Bronchial epithelial cell (primary cell): ENCODE measurements at regions not wholly inside any gene's neighbourhood (a gene's known extent, or its start where the extent isn't known, plus 50 kb on each side); places are given as distances from the start of the nearest gene placed in this dataset.

Experiments used
- DNase-seq: peaks from one replicate; pipeline ENCODE4 v3.0.0-alpha.2; 2010; ENCODE audit warnings: low read depth
- FAIRE-seq: peaks from 2 replicates; lab custom pipeline; 2011; peaks lifted over from hg19 to GRCh38; lab: Jason Lieb, UNC
- H3K27me3 ChIP-seq: 2 replicates; pipeline ENCODE4 v1.5.1; 2011; ENCODE audit warnings: low read length; ENCODE audit not compliant: control insufficient read depth, insufficient read depth
- H3K36me3 ChIP-seq: 2 replicates; pipeline ENCODE4 v1.5.1; 2011; ENCODE audit warnings: low read length; ENCODE audit not compliant: control insufficient read depth, insufficient read depth
- H3K4me3 ChIP-seq: 2 replicates; pipeline ENCODE4 v1.5.1; 2011; ENCODE audit warnings: mild to moderate bottlenecking, low read depth, low read length, control low read depth
- CTCF ChIP-seq: IDR thresholded peaks from 2 replicates; pipeline ENCODE4 v1.5.1; 2011; ENCODE audit warnings: mild to moderate bottlenecking, moderate library complexity, low read length, control low read depth, inconsistent platforms; ENCODE audit not compliant: insufficient read depth, severe bottlenecking

- FAIRE-seq (no peak), DNase-seq (peak; percentile 37)
- no peak for TF ChIP-seq CTCF
- no peaks in the 10 kb centered on the region for H3K27me3 ChIP-seq
- no peaks in the 10 kb centered on the region for H3K36me3 ChIP-seq
- no peak overlapping the region for H3K4me3 ChIP-seq
These were observed 317.5 kb downstream of the BCL11B start for GRCh38 chr14:98954349-98955000.

DNA sequence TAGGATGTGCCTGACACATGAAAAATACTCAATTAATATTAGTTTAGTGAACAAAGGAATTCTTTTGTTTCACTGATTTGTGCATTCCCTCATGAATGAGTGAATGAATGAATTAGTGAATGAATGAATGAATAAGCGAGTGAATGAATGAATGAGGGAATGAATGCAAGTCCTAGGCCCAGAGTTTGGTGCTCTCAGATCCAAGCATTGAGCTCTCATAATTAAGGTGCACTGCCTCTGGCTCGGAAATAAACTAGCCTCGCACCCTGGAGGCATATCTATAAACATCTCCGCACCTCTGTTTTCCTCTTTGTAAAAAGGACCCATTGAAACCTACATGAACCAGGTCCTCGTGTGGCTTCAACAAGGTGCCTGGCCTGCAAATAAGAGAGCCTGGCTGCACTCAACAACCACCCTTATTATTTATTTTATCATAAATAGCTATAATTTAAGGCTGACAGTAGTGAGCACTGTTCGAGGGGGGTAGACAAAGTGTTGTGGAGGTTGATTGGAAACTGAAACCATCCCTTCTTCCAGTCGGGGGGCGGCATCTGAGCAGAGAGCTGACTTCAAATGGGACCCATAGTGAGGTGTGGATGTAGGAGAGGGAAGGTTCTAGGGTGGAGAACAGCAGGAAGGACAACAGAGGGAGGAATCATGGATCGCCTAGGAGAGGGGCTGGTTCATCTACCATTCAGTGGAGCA, 316.8 kb downstream of the BCL11B start:
- DNase-seq (no peak), FAIRE-seq (no peak)
- Histone ChIP-seq H3K36me3 (no peaks in the 10 kb centered on the region), H3K4me3 (no peak overlapping the region), H3K27me3 (no peaks in the 10 kb centered on the region)
- TF ChIP-seq CTCF, result no peak

- Histone ChIP-seq H3K4me3 (no peak overlapping the region), H3K27me3 (no peaks in the 10 kb centered on the region), H3K36me3 (no peaks in the 10 kb centered on the region)
- DNase-seq (no peak), FAIRE-seq (peak; percentile 36)
- no peak for TF ChIP-seq CTCF
These were observed 316.3 kb downstream of the BCL11B start for GRCh38 chr14:98955741-98956070.

DNA sequence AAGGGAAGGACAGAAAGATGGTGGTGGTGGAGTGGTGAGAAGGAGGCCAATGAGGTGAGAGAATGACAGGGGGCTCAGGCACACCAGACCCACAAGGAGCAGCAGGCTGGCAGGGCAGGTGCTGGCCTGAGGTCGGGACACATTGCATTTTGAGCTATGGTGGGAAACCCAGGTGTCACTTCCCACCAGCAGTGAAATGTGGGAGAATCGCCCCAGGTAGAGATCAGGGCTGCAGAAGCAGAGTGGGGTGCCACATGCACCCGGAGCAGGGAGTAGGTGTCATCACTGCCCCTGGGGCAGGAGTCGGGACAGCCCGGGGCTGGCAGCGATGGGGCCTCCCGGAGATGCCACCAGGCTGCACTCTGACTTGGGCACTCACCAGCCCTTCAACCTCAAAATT, 315.8 kb downstream of the BCL11B start:
- DNase-seq (no peak), FAIRE-seq (no peak)
- H3K36me3 ChIP-seq, result no peaks in the 10 kb centered on the region
- H3K27me3 ChIP-seq, result no peaks in the 10 kb centered on the region
- no peak overlapping the region for H3K4me3 ChIP-seq
- no peak for TF ChIP-seq CTCF

DNA sequence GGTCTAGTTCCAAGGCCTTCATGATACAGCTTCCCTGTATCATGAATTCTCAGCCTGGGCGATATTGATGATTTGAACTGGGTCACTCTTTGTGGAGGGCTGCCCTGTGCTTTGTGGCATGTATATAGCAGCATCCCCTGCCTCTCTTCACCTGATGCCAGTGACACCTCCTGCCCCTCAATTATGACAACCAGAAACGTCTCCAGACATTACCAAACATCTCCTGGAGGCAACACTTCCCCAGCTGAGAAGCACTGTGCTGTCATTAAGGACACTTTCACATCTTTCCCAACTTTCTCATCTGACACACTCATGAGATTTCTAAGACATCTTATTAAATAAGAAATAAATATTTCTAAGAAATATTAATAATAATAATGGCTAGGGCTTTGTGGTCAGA, 315.3 kb downstream of the BCL11B start:
- no peaks in the 10 kb centered on the region for H3K27me3 ChIP-seq
- TF ChIP-seq CTCF, result no peak
- no peak for DNase-seq
- H3K4me3 ChIP-seq, result no peak overlapping the region
- FAIRE-seq, result no peak
- H3K36me3 ChIP-seq, result no peaks in the 10 kb centered on the region
